HCT116 (cell line): ENCODE measurements at regions not wholly inside any gene's neighbourhood (a gene's known extent, or its start where the extent isn't known, plus 50 kb on each side); places are given as distances from the start of the nearest gene placed in this dataset.
"Not testable (repeated sequence)": the region's sequence is repeated elsewhere in the genome, so short reads cannot be mapped to it uniquely, and the experiment has no call there.

Experiments
- ATAC-seq: fragments of 200-7000 bp; cut with Tn5 transposase; 2 replicates; pipeline ENCODE4 v1.9.1; 2020; ENCODE audit warnings: mild to moderate bottlenecking, moderate library complexity
- BruUV-seq: library from RNA; stranded (reverse); fragments of 400-500 nt; replicated peaks from 2 replicates; lab custom pipeline; 2021; lab: Mats Ljungman, UMichigan
- CTCF ChIA-PET: fragments of 300-600 bp; sonication (Branson Sonifier 250); formaldehyde crosslinking; loops from one replicate; lab custom pipeline; 2021; ENCODE audit warnings: antibody characterized with exemption; lab: Charles Lee
- POLR2A ChIA-PET: fragments of 300-600, 350-600 bp; sonication (Branson Sonifier 250); formaldehyde crosslinking; loops from one replicate; lab custom pipeline; 2021; ENCODE audit warnings: antibody characterized with exemption; lab: Charles Lee
- RAD21 ChIA-PET, 2 experiments: fragments of 300-600 bp; sonication (Branson Sonifier 250); formaldehyde crosslinking; loops; one replicate each; lab custom pipeline; 2023; ENCODE audit warnings: low total read pairs in 2 of 2; ENCODE audit not compliant: uncharacterized antibody in 2 of 2, unreplicated experiment in 2 of 2, low non-redundant PET in 1 of 2; lab: Charles Lee
- DNase-seq: peaks from one replicate; pipeline ENCODE4 v3.0.0-alpha.2; 2010; ENCODE audit warnings: low read depth, low spot score
- H2AFZ ChIP-seq: fragments of 200-600 bp; shearing (Covaris generic), sonication (generic); 2 replicates; pipeline ENCODE4 v1.6.1; 2017; ENCODE audit warnings: low read depth, mixed run types, mixed read lengths, antibody characterized with exemption, low read length; ENCODE audit not compliant: poor library complexity, severe bottlenecking
- H3K27ac ChIP-seq: 2 replicates; pipeline ENCODE4 v1.5.1; 2012; ENCODE audit warnings: low read depth, low read length
- H3K27me3 ChIP-seq: fragments of 200-600 bp; sonication (generic); 2 replicates; pipeline ENCODE4 v1.6.1; 2016; ENCODE audit warnings: mixed run types, low read length, mixed read lengths; ENCODE audit not compliant: insufficient read depth
- H3K36me3 ChIP-seq, 2 experiments: fragments of 200-500 bp in 1 of 2; fragments of 200-600 bp in 1 of 2; sonication (Bioruptor generic) in 1 of 2; sonication (generic) in 1 of 2; 2 replicates each; pipeline versions ENCODE4 v1.5.1 to v1.6.1; 2014 to 2016; ENCODE audit warnings: low read length in 2 of 2, inconsistent platforms in 1 of 2, mixed read lengths in 1 of 2, mixed run types in 1 of 2; ENCODE audit not compliant: insufficient read depth in 2 of 2, control insufficient read depth in 1 of 2
- H3K4me1 ChIP-seq, 2 experiments: fragments of 200-600 bp in 1 of 2; sonication (generic) in 1 of 2; 2 replicates each; pipeline versions ENCODE4 v1.5.1 to v1.6.1; 2012 to 2017; ENCODE audit warnings: low read length in 2 of 2, inconsistent platforms in 1 of 2, mild to moderate bottlenecking in 1 of 2, mixed read lengths in 1 of 2, mixed run types in 1 of 2, moderate library complexity in 1 of 2; ENCODE audit not compliant: insufficient read depth in 2 of 2, control insufficient read depth in 1 of 2
- H3K4me2 ChIP-seq: fragments of 200-600 bp; sonication (generic); 2 replicates; pipeline ENCODE4 v1.6.1; 2017; ENCODE audit warnings: mixed run types, low read length, mixed read lengths
- H3K4me3 ChIP-seq, 2 experiments: fragments of 200-600 bp in 1 of 2; sonication (generic) in 1 of 2; replicated peaks in 1 of 2; 2 replicates each; pipeline ENCODE4 v1.5.1; 2011 to 2016; ENCODE audit warnings: low read length in 2 of 2, control low read depth in 1 of 2, low read depth in 1 of 2, mild to moderate bottlenecking in 1 of 2, mixed read lengths in 1 of 2, mixed run types in 1 of 2
- H3K79me2 ChIP-seq: fragments of 200-600 bp; sonication (generic); 2 replicates; pipeline ENCODE4 v1.6.1; 2017; ENCODE audit warnings: mild to moderate bottlenecking, mixed run types, low read length, moderate library complexity, mixed read lengths; ENCODE audit not compliant: insufficient read depth
- H3K9ac ChIP-seq: fragments of 200-600 bp; sonication (generic); 2 replicates; pipeline ENCODE4 v1.6.1; 2016; ENCODE audit warnings: low read length, mixed read lengths
- H3K9me2 ChIP-seq: fragments of 200-600 bp; sonication (generic), shearing (Covaris generic); 2 replicates; pipeline ENCODE4 v1.6.1; 2017; ENCODE audit warnings: mixed run types, mild to moderate bottlenecking, moderate library complexity; ENCODE audit not compliant: insufficient read depth
- H3K9me3 ChIP-seq, 2 experiments: fragments of 200-500 bp in 1 of 2; fragments of 200-600 bp in 1 of 2; sonication (Bioruptor generic) in 1 of 2; sonication (generic) in 1 of 2; 2 replicates each; pipeline ENCODE4 v1.6.1; 2014 to 2017; ENCODE audit warnings: low read length in 2 of 2, mixed read lengths in 2 of 2, inconsistent platforms in 1 of 2, low read depth in 1 of 2, mild to moderate bottlenecking in 1 of 2, mixed run types in 1 of 2, moderate library complexity in 1 of 2; ENCODE audit not compliant: control insufficient read depth in 1 of 2, insufficient read depth in 1 of 2
- H4K20me1 ChIP-seq: fragments of 200-600 bp; sonication (generic), shearing (Covaris generic); 2 replicates; pipeline ENCODE4 v1.6.1; 2017; ENCODE audit warnings: mixed run types, mild to moderate bottlenecking, moderate library complexity; ENCODE audit not compliant: insufficient read depth
- EGR1 ChIP-seq: IDR thresholded peaks from 2 replicates; pipeline ENCODE4 v1.6.1; 2012; ENCODE audit warnings: low read depth
- EZH2phosphoT487 ChIP-seq: fragments of 200-600 bp; IDR thresholded peaks from 2 replicates; pipeline ENCODE4 v1.6.1; 2018; ENCODE audit warnings: antibody characterized with exemption, borderline replicate concordance
- FOSL1 ChIP-seq: IDR thresholded peaks from 2 replicates; pipeline ENCODE4 v1.6.1; 2012; ENCODE audit warnings: low read depth
- JUND ChIP-seq: IDR thresholded peaks from 2 replicates; pipeline ENCODE4 v1.6.1; 2012
- POLR2A ChIP-seq: IDR thresholded peaks from 2 replicates; pipeline ENCODE4 v1.7.0; 2011; ENCODE audit warnings: borderline replicate concordance; ENCODE audit not compliant: insufficient read depth, insufficient read length; ENCODE audit errors: extremely low read depth
- SP1 ChIP-seq: IDR thresholded peaks from 2 replicates; pipeline ENCODE4 v1.6.1; 2012; ENCODE audit warnings: low read depth
- YY1 ChIP-seq: IDR thresholded peaks from 2 replicates; pipeline ENCODE4 v1.6.1; 2011; ENCODE audit warnings: low read length, low read depth, moderate library complexity, mild to moderate bottlenecking; ENCODE audit not compliant: insufficient replicate concordance; ENCODE audit errors: extremely low read depth
- ZNF274 ChIP-seq: fragments of 200-500 bp; sonication (Bioruptor generic); IDR thresholded peaks from 2 replicates; pipeline ENCODE4 v1.6.1; 2014; ENCODE audit warnings: mild to moderate bottlenecking, low read depth, low read length, inconsistent platforms
- intact Hi-C: fragments of 100-400 bp; cut with micrococcal nuclease; formaldehyde crosslinking; loops from 2 replicates; pipeline ENCODE4 v1.10.0; 2022
- TF ChIP-seq, protein P1 (sequence below): IDR thresholded peaks from 2 replicates; pipeline ENCODE4 v1.6.1; 2012
- TF ChIP-seq, protein P2 (sequence below): IDR thresholded peaks from 2 replicates; pipeline ENCODE4 v1.6.1; 2011; ENCODE audit warnings: mild to moderate bottlenecking, low read length, moderate library complexity; ENCODE audit not compliant: insufficient replicate concordance; ENCODE audit errors: extremely low read depth
- TF ChIP-seq, protein P3 (sequence below), 3 experiments: fragments of 200-600 bp in 1 of 3; sonication (generic) in 1 of 3; IDR thresholded peaks in 2 of 3; conservative IDR thresholded peaks in 1 of 3; 2 replicates each; pipeline ENCODE4 v1.5.1; 2012 to 2017; ENCODE audit warnings: low read depth in 2 of 3, low read length in 2 of 3, antibody characterized with exemption in 1 of 3, borderline replicate concordance in 1 of 3, control low read depth in 1 of 3, mild to moderate bottlenecking in 1 of 3, mixed read lengths in 1 of 3, mixed run types in 1 of 3, moderate library complexity in 1 of 3; ENCODE audit not compliant: insufficient read depth in 1 of 3

DNA sequence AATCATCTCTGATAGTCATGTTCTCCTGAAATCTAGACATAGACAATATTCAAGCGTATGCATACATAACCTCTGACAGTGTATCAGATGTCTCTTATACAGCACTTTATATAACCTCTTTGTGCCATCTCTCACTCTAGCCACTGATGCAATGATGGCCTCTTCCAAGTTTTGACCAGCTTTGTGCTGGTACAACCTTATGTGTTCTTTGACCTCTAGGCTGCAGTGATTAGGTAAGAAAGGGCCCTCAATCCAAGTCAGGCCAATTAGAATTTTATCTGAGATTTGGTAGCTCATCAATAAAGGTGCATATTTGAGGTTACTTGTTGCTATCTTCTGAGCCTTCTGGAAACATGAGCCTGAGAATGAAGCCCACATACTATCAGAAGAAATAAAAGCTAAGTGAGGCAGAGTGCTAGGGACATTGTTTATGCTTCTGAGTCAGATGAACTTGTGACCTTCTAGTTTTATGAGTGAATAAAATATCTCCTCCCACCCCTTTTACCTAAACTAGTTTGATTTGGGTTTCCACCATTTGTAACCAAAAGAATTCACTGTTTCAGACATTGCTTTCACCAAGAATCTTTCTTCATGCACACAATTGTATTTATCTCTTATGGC, 283.2 kb upstream of the SUCLG2 start:
- DNase-seq: no peak
- POLR2A ChIA-PET: no interaction called here
- H3K9me3 ChIP-seq: no peaks in the 10 kb centered on the region
- H3K79me2 ChIP-seq: no peaks in the 10 kb centered on the region
- no TSS peak for BruUV-seq
- no peak overlapping the region for H2AFZ ChIP-seq
- ATAC-seq: no peak
- CTCF ChIA-PET: no interaction called here
- TF ChIP-seq POLR2A (no peak), FOSL1 (no peak), YY1 (no peak), EZH2phosphoT487 (no peak), EGR1 (no peak), ZNF274 (no peak), SP1 (no peak), JUND (no peak)
- TF ChIP-seq, protein P1, sequence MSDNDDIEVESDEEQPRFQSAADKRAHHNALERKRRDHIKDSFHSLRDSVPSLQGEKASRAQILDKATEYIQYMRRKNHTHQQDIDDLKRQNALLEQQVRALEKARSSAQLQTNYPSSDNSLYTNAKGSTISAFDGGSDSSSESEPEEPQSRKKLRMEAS: no peak
- TF ChIP-seq, protein P2, sequence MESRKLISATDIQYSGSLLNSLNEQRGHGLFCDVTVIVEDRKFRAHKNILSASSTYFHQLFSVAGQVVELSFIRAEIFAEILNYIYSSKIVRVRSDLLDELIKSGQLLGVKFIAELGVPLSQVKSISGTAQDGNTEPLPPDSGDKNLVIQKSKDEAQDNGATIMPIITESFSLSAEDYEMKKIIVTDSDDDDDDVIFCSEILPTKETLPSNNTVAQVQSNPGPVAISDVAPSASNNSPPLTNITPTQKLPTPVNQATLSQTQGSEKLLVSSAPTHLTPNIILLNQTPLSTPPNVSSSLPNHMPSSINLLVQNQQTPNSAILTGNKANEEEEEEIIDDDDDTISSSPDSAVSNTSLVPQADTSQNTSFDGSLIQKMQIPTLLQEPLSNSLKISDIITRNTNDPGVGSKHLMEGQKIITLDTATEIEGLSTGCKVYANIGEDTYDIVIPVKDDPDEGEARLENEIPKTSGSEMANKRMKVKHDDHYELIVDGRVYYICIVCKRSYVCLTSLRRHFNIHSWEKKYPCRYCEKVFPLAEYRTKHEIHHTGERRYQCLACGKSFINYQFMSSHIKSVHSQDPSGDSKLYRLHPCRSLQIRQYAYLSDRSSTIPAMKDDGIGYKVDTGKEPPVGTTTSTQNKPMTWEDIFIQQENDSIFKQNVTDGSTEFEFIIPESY: no peak
- TF ChIP-seq, protein P3, sequence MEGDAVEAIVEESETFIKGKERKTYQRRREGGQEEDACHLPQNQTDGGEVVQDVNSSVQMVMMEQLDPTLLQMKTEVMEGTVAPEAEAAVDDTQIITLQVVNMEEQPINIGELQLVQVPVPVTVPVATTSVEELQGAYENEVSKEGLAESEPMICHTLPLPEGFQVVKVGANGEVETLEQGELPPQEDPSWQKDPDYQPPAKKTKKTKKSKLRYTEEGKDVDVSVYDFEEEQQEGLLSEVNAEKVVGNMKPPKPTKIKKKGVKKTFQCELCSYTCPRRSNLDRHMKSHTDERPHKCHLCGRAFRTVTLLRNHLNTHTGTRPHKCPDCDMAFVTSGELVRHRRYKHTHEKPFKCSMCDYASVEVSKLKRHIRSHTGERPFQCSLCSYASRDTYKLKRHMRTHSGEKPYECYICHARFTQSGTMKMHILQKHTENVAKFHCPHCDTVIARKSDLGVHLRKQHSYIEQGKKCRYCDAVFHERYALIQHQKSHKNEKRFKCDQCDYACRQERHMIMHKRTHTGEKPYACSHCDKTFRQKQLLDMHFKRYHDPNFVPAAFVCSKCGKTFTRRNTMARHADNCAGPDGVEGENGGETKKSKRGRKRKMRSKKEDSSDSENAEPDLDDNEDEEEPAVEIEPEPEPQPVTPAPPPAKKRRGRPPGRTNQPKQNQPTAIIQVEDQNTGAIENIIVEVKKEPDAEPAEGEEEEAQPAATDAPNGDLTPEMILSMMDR (IDR thresholded peaks at IDR 0.05 in 2 of 3, conservative IDR thresholded peaks at IDR 0.05 in 1 of 3; ENCODE audit: borderline replicate concordance in 1 of 3, insufficient read depth in 1 of 3, low read depth in 2 of 3, low read length in 2 of 3): no peak
- TF ChIP-seq, all 23 proteins: peak for 0
- Histone ChIP-seq H3K36me3 (no peaks in the 10 kb centered on the region), H3K9me2 (no peaks in the 10 kb centered on the region), H3K9ac (no peak overlapping the region), H3K27ac (no peak overlapping the region), H3K4me3 (no peak overlapping the region), H3K4me2 (no peak overlapping the region), H3K4me1 (no peaks in the 10 kb centered on the region), H4K20me1 (no peaks in the 10 kb centered on the region), H3K27me3 (no peaks in the 10 kb centered on the region)
- intact Hi-C loops: no loop called here
- RAD21 ChIA-PET: no interaction called here

DNA sequence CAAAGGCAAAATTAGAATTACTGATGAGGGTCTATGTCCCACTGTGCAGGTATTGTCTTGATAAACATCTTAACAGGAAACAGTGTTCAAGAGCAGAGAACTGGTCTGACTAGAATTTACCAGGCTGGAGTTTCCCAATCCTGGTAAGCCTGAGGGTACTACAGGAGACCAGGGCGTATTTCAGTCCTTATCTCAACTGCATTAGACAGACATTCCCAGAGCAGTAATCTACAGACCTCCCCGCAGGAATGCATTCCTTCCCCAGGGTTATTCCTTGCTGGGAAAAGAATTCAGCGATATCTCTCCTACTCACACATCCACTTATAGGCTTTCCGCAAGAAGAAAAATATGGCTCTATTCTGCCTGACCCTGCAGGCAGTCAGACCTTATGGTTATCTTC, 276.0 kb upstream of the SUCLG2 start:
- BruUV-seq, ATAC-seq, H4K20me1 ChIP-seq, H2AFZ ChIP-seq, intact Hi-C loops, CTCF ChIA-PET, POLR2A ChIA-PET, H3K9me3 ChIP-seq, H3K4me3 ChIP-seq, H3K27me3 ChIP-seq, H3K36me3 ChIP-seq, H3K79me2 ChIP-seq, H3K4me2 ChIP-seq, H3K9me2 ChIP-seq, H3K27ac ChIP-seq, H3K9ac ChIP-seq, H3K4me1 ChIP-seq, RAD21 ChIA-PET, DNase-seq: not testable (repeated sequence)
